Esophagus squamous epithelium (tissue), 4 donors: ENCODE measurements at regions not wholly inside any gene's neighbourhood (a gene's known extent, or its start where the extent isn't known, plus 50 kb on each side); places are given as distances from the start of the nearest gene placed in this dataset.

Experiments
- CTCF ChIP-seq, 6 experiments: fragments of 450-650 bp in 4 of 6; fragments of 200-600 bp in 2 of 6; sonication (generic) in 2 of 6; IDR thresholded peaks; one replicate each; pipeline ENCODE4 v1.5.1; 2016 to 2019; ENCODE audit warnings: antibody characterized with exemption in 6 of 6, mild to moderate bottlenecking in 4 of 6, moderate library complexity in 4 of 6
- POLR2A ChIP-seq, 4 donors: fragments of 450-650 bp; IDR thresholded peaks; one replicate each; pipeline ENCODE4 v1.6.1; 2017; ENCODE audit warnings: antibody characterized with exemption in 4 of 4, mild to moderate bottlenecking in 4 of 4, moderate library complexity in 3 of 4

- TF ChIP-seq POLR2A (IDR thresholded peaks at IDR 0.05) (no peak), CTCF (IDR thresholded peaks at IDR 0.05) (no peak)
Observed at GRCh38 chr5:61915646-61916045, 390.4 kb upstream of the KIF2A start.
